ENCODE measurements at regions not wholly inside any gene's neighbourhood (a gene's known extent, or its start where the extent isn't known, plus 50 kb on each side); places are given as distances from the start of the nearest gene placed in this dataset.

DNA sequence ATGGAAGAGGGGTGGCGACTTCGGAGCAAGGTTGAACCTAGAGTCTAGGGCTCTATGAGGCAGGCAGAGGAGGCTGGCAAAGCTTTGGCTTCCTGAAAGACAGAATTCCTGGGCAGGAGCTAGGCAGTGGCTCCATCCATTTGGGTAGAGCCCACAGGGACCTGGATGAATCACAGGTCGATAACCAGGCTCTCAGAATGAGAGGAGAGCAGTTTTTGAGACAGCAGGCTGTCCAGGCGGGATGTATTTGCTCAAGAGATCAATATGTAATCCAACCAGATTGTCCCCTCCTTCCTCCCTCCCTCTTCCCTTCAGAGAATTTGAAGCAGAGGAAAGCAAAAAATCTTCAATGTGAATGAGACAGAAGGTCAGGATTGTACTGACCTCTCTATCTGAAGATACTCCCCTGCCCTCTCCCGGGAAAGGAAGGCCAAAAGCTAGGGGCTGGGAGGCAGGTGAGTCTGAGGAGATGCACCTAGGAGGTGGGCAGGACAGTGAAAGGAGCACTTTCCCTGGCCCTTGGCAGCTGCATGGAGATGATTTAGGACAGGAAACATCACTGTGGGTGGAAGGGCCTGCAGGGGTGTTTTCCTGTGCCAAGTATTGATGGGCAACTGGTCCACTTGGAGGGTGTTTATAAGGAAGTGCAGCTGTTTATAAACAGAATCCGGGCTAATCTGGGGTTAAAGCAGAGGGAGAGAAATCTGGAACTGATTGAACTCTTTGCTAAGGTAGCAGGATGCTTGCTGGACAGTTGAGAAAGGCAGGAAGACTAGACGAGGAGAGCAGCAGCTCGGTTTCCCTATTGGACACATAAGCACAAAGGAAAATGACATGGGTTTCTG is 212.4 kb upstream of the LRFN2 start:
- DNase-seq (ENCODE audit: low read depth in 2 of 2): no peak

GRCh38 chr6:40798069-40798770 is 211.1 kb upstream of the LRFN2 start:
- DNase-seq (ENCODE audit: low read depth in 2 of 2): no peak

GRCh38 chr6:40796260-40797221 is 209.4 kb upstream of the LRFN2 start:
- peak; percentile 15 to 17 for DNase-seq (ENCODE audit: low read depth in 2 of 2)

DNA sequence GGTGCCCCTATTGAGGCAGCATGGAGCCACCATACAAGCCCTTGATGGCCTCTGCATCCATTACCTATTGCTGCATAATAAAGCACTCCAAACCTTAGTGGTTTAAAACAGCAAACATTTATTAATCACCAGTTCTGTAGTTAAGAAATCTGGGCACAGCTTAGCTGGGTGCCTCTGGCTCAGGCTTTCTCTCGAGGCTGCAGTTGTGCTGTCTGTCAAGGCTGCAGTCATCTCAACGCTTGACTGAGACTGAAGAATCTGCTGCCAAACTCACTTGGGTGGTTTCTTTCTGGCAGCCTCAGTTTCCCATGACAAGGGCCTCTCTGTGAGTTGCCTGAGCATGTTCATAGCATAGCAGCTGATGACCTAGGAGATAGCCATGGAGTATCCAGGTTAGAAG is 207.4 kb upstream of the LRFN2 start:
- no peak for DNase-seq (ENCODE audit: low read depth in 2 of 2)

- DNase-seq (ENCODE audit: low read depth in 2 of 2): no peak
Observed at GRCh38 chr6:40792183-40792582, 205.0 kb upstream of the LRFN2 start.

DNA sequence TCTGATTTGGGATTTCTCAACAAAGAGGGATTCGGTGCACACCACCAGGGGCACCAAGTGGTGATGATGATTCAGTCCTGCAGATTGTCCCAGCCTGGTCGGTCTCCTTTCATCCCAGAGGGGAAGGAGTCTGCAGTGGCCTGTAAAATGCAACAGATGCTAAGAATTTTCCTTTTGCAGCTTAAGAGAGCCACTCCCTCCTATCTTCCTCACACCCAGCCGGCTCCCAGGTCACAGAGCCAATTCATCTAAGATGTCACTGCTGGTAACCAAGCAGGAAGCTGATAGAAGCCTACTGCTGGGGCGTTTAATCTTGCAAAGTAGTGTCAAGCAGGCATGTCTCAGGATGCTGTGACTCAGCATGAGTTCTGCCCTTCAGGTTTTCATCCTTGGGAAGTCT is 203.8 kb upstream of the LRFN2 start:
- peak in 1 of 2 donors; percentile 64 for DNase-seq (ENCODE audit: low read depth in 2 of 2)

GRCh38 chr6:40788661-40789655 is 201.8 kb upstream of the LRFN2 start:
- peak; percentile 81 to 92 for DNase-seq (ENCODE audit: low read depth in 2 of 2)

- DNase-seq (ENCODE audit: low read depth in 2 of 2): no peak
Observed at GRCh38 chr6:40782355-40782754, 195.2 kb upstream of the LRFN2 start.

DNA sequence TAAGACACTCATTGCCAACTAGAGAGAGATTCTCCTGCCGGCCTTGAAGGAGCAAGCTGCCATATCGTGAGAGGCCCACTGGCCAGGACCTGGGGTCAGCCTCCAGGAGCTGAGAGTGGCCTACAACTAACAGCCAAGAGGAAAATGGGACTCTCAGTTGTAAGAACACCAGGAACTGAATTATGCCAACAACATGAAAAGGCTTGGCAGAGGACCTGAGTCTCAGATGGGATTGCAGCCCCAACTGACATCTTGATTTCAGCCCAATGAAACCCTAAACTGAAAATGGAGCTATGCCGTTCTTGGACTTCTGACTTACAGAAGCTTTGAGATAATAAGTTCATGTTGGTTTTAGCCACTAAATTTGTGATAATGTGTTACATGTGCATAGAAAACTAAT is 193.5 kb upstream of the LRFN2 start:
- DNase-seq (ENCODE audit: low read depth in 2 of 2): no peak

DNA sequence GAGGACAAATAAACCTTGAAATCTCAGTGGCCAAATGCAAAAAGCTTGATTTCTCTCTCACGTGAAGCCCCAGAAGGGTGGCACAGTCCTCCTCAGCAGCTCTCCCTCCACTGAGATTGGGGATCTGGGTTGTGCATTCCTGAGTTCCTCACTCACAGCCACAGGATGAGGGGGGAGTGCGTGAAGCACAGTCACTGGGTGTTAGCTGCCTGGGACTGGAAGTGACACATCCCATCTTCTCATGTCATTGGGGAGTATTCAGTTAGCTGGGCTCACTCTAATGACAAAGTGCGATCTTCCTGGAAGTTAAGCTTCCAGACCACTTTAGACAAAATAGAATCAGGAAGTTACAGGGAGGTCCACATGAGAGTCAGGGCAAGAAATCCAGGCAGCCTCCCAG is 192.2 kb upstream of the LRFN2 start:
- peak; percentile 35 to 81 for DNase-seq (ENCODE audit: low read depth in 2 of 2)

DNA sequence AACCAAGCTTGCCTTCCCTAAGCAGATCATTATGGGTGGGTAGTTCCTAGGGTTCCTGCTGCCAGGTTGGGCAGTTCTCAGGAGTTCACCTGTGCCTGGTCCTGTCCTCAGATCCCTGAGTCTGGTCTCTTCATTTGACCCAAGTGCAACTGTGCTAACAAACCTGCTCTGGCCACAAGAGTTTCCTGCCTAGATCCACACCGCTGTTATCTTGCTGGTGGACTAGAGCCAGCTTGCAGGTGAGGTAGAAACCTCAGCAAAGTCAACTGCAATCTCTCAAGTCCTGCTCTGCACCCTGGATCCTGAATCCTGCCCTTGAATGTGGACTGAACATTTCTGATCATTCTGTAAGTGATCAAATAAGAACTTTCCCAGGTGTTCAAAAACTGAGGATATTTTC is 191.8 kb upstream of the LRFN2 start:
- DNase-seq (ENCODE audit: low read depth in 2 of 2): no peak

- peak; percentile 57 to 78 for DNase-seq (ENCODE audit: low read depth in 2 of 2)
Observed at GRCh38 chr6:40778196-40778595, 191.0 kb upstream of the LRFN2 start.

- DNase-seq (ENCODE audit: low read depth in 2 of 2): no peak
Observed at GRCh38 chr6:40774932-40775331, 187.8 kb upstream of the LRFN2 start.

DNA sequence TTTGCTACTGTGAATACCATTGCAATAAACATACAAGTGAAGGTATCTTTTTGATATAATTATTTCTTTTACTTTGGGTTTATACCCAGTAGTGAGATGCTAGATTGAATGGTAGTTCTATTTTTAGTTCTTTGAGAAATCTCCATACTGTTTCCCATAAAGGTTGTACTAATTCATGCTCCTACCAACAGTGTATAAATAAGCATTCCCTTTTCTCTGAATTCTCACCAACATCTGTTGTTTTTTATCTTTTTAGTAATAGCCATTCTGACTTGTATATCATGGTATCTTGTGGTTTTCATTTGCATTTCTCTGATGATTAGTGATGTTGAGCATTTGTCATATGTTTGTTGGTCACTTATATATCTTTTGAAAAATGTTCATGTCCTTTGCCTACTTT is 183.6 kb upstream of the LRFN2 start:
- no peak for DNase-seq (ENCODE audit: low read depth in 2 of 2)

GRCh38 chr6:40764726-40765125 is 177.6 kb upstream of the LRFN2 start:
- DNase-seq (ENCODE audit: low read depth in 2 of 2): no peak

DNA sequence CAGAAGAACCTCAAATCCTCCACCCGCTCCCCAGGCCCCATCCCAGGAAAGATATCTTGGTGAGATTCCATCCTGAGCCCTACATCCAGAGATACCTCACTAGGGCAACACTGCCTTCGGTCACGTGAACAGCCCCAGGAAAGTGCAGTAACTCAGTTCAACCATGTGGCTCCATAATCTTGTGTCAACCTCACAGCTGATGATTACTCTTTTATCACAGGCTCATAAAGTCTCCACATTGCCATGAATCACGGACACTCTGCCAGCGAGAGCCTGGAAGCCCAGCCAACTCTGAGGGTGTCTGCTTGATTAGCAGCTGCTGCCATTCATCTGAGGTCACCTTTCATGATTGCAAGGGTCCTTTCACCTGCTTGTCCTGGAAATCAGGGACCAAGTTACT is 175.8 kb upstream of the LRFN2 start:
- no peak for DNase-seq (ENCODE audit: low read depth in 2 of 2)

DNA sequence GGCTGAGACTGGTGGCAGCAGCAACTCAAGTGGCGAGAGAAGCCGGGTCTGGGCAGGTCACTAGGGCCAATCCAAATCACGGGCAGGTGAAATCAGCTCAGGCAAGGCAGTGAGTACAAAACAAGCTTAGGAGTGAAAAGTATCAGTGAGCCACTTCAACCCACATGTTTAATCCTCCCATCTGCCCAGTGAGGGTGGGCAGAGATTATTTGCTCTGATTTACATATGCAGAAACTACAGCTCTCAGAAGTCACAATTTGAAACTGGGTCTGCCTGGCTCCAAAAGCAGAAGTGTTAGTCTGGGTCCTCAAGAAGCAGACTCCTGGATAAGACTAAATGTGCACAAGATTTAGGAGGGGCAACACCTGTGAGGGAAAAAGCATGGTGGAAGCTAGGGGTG is 173.7 kb upstream of the LRFN2 start:
- DNase-seq (ENCODE audit: low read depth in 2 of 2): no peak

- no peak for DNase-seq (ENCODE audit: low read depth in 2 of 2)
Observed at GRCh38 chr6:40759838-40760237, 172.7 kb upstream of the LRFN2 start.

- DNase-seq (ENCODE audit: low read depth in 2 of 2): no peak
Observed at GRCh38 chr6:40759264-40759663, 172.1 kb upstream of the LRFN2 start.

DNA sequence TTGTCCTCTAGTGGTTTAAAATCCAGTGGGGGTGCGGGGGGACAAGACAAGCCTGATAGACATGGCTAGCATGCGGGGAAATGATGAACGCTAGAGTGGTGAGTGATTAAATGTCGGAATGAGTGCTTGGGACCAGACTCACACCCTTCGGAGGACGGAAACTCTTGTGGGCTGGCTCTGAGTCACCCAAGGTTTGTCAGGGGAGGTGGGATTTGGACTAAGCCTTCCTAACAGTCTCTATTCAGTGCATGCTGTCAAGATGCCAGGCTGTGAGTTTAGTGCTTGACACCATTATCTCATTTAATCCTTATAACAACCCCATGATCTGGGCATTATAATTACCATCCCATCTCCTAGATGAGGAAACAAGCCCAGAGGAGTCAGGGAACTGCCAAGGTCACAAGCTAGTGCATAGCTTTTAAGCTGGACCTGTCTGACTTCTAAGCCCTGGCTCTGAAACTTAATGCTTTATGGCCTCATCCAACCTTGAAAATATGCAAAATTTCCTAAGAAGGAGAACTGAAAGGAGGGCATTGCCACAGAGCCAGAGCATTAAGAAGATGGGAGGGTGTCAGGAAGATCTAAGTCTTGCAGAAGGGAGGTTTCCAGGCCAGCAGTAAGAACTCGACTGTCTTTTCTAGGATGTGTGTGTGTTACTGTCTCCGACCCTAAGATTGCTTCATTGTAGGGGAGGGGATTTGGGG is 168.7 kb upstream of the LRFN2 start:
- DNase-seq (ENCODE audit: low read depth in 2 of 2): peak in 1 of 2 donors; percentile 56

Data from lung microvascular endothelial cell (primary cell).